Thymus (tissue), 11 donors: ENCODE measurements at regions not wholly inside any gene's neighbourhood (a gene's known extent, or its start where the extent isn't known, plus 50 kb on each side); places are given as distances from the start of the nearest gene placed in this dataset.
"Not testable (repeated sequence)": the region's sequence is repeated elsewhere in the genome, so short reads cannot be mapped to it uniquely, and the experiment has no call there.

Source experiments
- DNase-seq, 9 donors: peaks; one replicate each; pipeline ENCODE4 v3.0.0-alpha.2; 2013; ENCODE audit warnings: low spot score in 9 of 9, low read depth in 6 of 9, missing footprints in 1 of 9
- H3K27ac ChIP-seq, 2 donors: one replicate each; pipeline ENCODE4 v1.5.1; 2013; ENCODE audit warnings: control low read depth in 1 of 2, low read depth in 1 of 2, low read length in 1 of 2, mild to moderate bottlenecking in 1 of 2, moderate library complexity in 1 of 2
- H3K27me3 ChIP-seq, 2 donors: one replicate each; pipeline ENCODE4 v1.5.1; 2013; ENCODE audit warnings: low read length in 1 of 2; ENCODE audit not compliant: control insufficient read depth in 2 of 2, insufficient read depth in 1 of 2
- H3K36me3 ChIP-seq, 2 donors: one replicate each; pipeline ENCODE4 v1.5.1; 2013; ENCODE audit warnings: low read length in 1 of 2, mild to moderate bottlenecking in 1 of 2, moderate library complexity in 1 of 2; ENCODE audit not compliant: control insufficient read depth in 2 of 2, insufficient read depth in 2 of 2
- H3K4me1 ChIP-seq, 2 donors: one replicate each; pipeline ENCODE4 v1.5.1; 2013; ENCODE audit warnings: low read length in 2 of 2; ENCODE audit not compliant: control insufficient read depth in 2 of 2, insufficient read depth in 2 of 2
- H3K4me3 ChIP-seq, 2 donors: one replicate each; pipeline ENCODE4 v1.5.1; 2013; ENCODE audit warnings: low read length in 2 of 2, control low read depth in 1 of 2, mild to moderate bottlenecking in 1 of 2
- H3K9me3 ChIP-seq, 2 donors: one replicate each; pipeline ENCODE4 v1.5.1; 2013; ENCODE audit warnings: low read length in 1 of 2, mild to moderate bottlenecking in 1 of 2; ENCODE audit not compliant: control insufficient read depth in 2 of 2, insufficient read depth in 1 of 2
- WGBS: extraction: QIAGEN DNeasy Blood & Tissue Kit; methylation state at CpG from one replicate; pipeline ENCODE4 v1.1.7; 2013; 5-methylcytosine and 5-hydroxymethylcytosine counted together
- donor health status: healthy.

- no peaks in the 10 kb centered on the region for H3K36me3 ChIP-seq
- no peaks in the 10 kb centered on the region for H3K27me3 ChIP-seq
- no peaks in the 10 kb centered on the region for H3K4me1 ChIP-seq
- DNase-seq, result no peak
- WGBS, result 87% methylated on average over 14 of the region's 14 CpGs
- no peaks in the 10 kb centered on the region for H3K9me3 ChIP-seq
- no peak overlapping the region for H3K27ac ChIP-seq
- H3K4me3 ChIP-seq, result no peak overlapping the region
These were observed 261.1 kb upstream of the RNF32 start for GRCh38 chr7:156379324-156380070.

GRCh38 chr7:156378806-156379205 is 261.8 kb upstream of the RNF32 start:
- no peaks in the 10 kb centered on the region for H3K9me3 ChIP-seq
- H3K4me3 ChIP-seq, result no peak overlapping the region
- no peak for DNase-seq
- no peaks in the 10 kb centered on the region for H3K4me1 ChIP-seq
- no peaks in the 10 kb centered on the region for H3K36me3 ChIP-seq
- no peaks in the 10 kb centered on the region for H3K27me3 ChIP-seq
- 81% methylated on average over 10 of the region's 10 CpGs for WGBS
- H3K27ac ChIP-seq, result no peak overlapping the region

- no peaks in the 10 kb centered on the region for H3K36me3 ChIP-seq
- no peaks in the 10 kb centered on the region for H3K27me3 ChIP-seq
- DNase-seq, result no peak
- no peaks in the 10 kb centered on the region for H3K4me1 ChIP-seq
- WGBS, result 80% methylated on average over 7 of the region's 7 CpGs
- no peaks in the 10 kb centered on the region for H3K9me3 ChIP-seq
- H3K4me3 ChIP-seq, result no peak overlapping the region
- no peak overlapping the region for H3K27ac ChIP-seq
These were observed 264.3 kb upstream of the RNF32 start for GRCh38 chr7:156376317-156376716.

GRCh38 chr7:156374335-156374734 is 266.2 kb upstream of the RNF32 start:
- Histone ChIP-seq H3K27me3 (no peaks in the 10 kb centered on the region), H3K9me3 (no peaks in the 10 kb centered on the region), H3K36me3 (no peaks in the 10 kb centered on the region), H3K4me3 (no peak overlapping the region), H3K27ac (no peak overlapping the region), H3K4me1 (no peaks in the 10 kb centered on the region)
- DNase-seq, result no peak
- 89% methylated on average over 4 of the region's 4 CpGs for WGBS

GRCh38 chr7:156369929-156370328 is 270.6 kb upstream of the RNF32 start:
- not testable (repeated sequence) for DNase-seq, H3K4me3 ChIP-seq
- 92% methylated on average over 6 of the region's 6 CpGs for WGBS

GRCh38 chr7:156368053-156368843 is 272.3 kb upstream of the RNF32 start:
- Histone ChIP-seq H3K36me3 (no peaks in the 10 kb centered on the region), H3K27me3 (no peaks in the 10 kb centered on the region), H3K27ac (no peak overlapping the region), H3K4me1 (no peaks in the 10 kb centered on the region), H3K9me3 (no peaks in the 10 kb centered on the region), H3K4me3 (no peak overlapping the region)
- no peak for DNase-seq
- 91% methylated on average over 12 of the region's 12 CpGs for WGBS

More at GRCh38 chr7:156369929-156370328, 270.6 kb upstream of the RNF32 start:
- H3K9me3 ChIP-seq, H3K4me1 ChIP-seq, H3K27ac ChIP-seq, H3K36me3 ChIP-seq, H3K27me3 ChIP-seq: not testable (repeated sequence)

- no peak for DNase-seq
- Histone ChIP-seq H3K27me3 (no peaks in the 10 kb centered on the region), H3K27ac (no peak overlapping the region), H3K4me1 (no peaks in the 10 kb centered on the region), H3K36me3 (no peaks in the 10 kb centered on the region), H3K4me3 (no peak overlapping the region), H3K9me3 (no peaks in the 10 kb centered on the region)
- 92% methylated on average over 5 of the region's 5 CpGs for WGBS
These were observed 276.8 kb upstream of the RNF32 start for GRCh38 chr7:156363751-156364150.

GRCh38 chr7:156360835-156361234 is 279.7 kb upstream of the RNF32 start:
- 82% methylated on average over 6 of the region's 6 CpGs for WGBS
- Histone ChIP-seq H3K4me3 (no peak overlapping the region), H3K9me3 (no peaks in the 10 kb centered on the region), H3K27me3 (no peaks in the 10 kb centered on the region), H3K27ac (no peak overlapping the region), H3K4me1 (no peaks in the 10 kb centered on the region), H3K36me3 (no peaks in the 10 kb centered on the region)
- no peak for DNase-seq

GRCh38 chr7:156356551-156356950 is 284.0 kb upstream of the RNF32 start:
- Histone ChIP-seq H3K4me3 (no peak overlapping the region), H3K36me3 (no peaks in the 10 kb centered on the region), H3K27me3 (no peaks in the 10 kb centered on the region), H3K4me1 (no peaks in the 10 kb centered on the region), H3K27ac (no peak overlapping the region), H3K9me3 (no peaks in the 10 kb centered on the region)
- 92% methylated on average over 5 of the region's 5 CpGs for WGBS
- DNase-seq, result no peak
